A673 (cell line): ENCODE measurements at regions not wholly inside any gene's neighbourhood (a gene's known extent, or its start where the extent isn't known, plus 50 kb on each side); places are given as distances from the start of the nearest gene placed in this dataset.

Experiments used
- BruUV-seq: library from RNA; stranded (reverse); fragments of 400-500 nt; replicated peaks from 2 replicates; lab custom pipeline; 2021; lab: Mats Ljungman, UMichigan
- CTCF ChIA-PET: fragments of 300-600 bp; sonication (Branson Sonifier 250); formaldehyde crosslinking; loops from one replicate; lab custom pipeline; 2022; ENCODE audit warnings: antibody characterized with exemption; lab: Charles Lee
- POLR2A ChIA-PET: fragments of 300-600 bp; sonication (Branson Sonifier 250); formaldehyde crosslinking; loops from one replicate; lab custom pipeline; 2022; ENCODE audit warnings: antibody characterized with exemption; ENCODE audit not compliant: low non-redundant PET; lab: Charles Lee
- DNase-seq: peaks from one replicate; pipeline ENCODE4 v3.0.0-alpha.2; 2015; ENCODE audit warnings: low spot score
- H3K27ac ChIP-seq: fragments of 200-600 bp; sonication (generic); 2 replicates; pipeline ENCODE4 v1.5.1; 2016; ENCODE audit warnings: mixed run types, low read depth, mild to moderate bottlenecking, mixed read lengths, antibody characterized with exemption, low read length; ENCODE audit not compliant: poor library complexity, severe bottlenecking
- H3K27me3 ChIP-seq: fragments of 200-600 bp; sonication (generic); replicated peaks from 2 replicates; pipeline ENCODE4 v1.6.1; 2017; ENCODE audit warnings: mixed run types, low read depth, mild to moderate bottlenecking, mixed read lengths, antibody characterized with exemption, low read length; ENCODE audit not compliant: insufficient read depth, poor library complexity
- H3K36me3 ChIP-seq: fragments of 200-600 bp; sonication (generic); 2 replicates; pipeline ENCODE4 v1.6.1; 2016; ENCODE audit warnings: mixed run types, mild to moderate bottlenecking, mixed read lengths, antibody characterized with exemption, low read length; ENCODE audit not compliant: insufficient read depth, poor library complexity, severe bottlenecking
- H3K4me1 ChIP-seq: fragments of 200-600 bp; sonication (generic); 2 replicates; pipeline ENCODE4 v1.6.1; 2017; ENCODE audit warnings: mixed run types, mild to moderate bottlenecking, mixed read lengths, antibody characterized with exemption, low read length; ENCODE audit not compliant: insufficient read depth, poor library complexity, severe bottlenecking
- H3K4me3 ChIP-seq: fragments of 200-600 bp; sonication (generic); 2 replicates; pipeline ENCODE4 v1.5.1; 2016; ENCODE audit warnings: low read depth, mixed run types, mild to moderate bottlenecking, mixed read lengths, low read length; ENCODE audit not compliant: poor library complexity, severe bottlenecking
- H3K9me3 ChIP-seq: fragments of 200-600 bp; sonication (generic); 2 replicates; pipeline ENCODE4 v1.6.1; 2016; ENCODE audit warnings: mixed run types, low read depth, mild to moderate bottlenecking, mixed read lengths, antibody characterized with exemption, low read length; ENCODE audit not compliant: poor library complexity, severe bottlenecking
- CTCF ChIP-seq: fragments of 300-800, 200-600 bp; sonication (generic); conservative IDR thresholded peaks from 2 replicates; pipeline ENCODE4 v1.5.1; 2017; ENCODE audit warnings: low read depth, mild to moderate bottlenecking, antibody characterized with exemption, low read length, moderate library complexity, mixed read lengths
- EZH2 ChIP-seq: fragments of 200-600 bp; sonication (generic); IDR thresholded peaks from 2 replicates; pipeline ENCODE4 v1.6.1; 2017; ENCODE audit warnings: borderline replicate concordance, low read depth, mild to moderate bottlenecking, mixed read lengths, antibody characterized with exemption, low read length; ENCODE audit not compliant: poor library complexity, severe bottlenecking
- intact Hi-C: fragments of 100-400 bp; cut with micrococcal nuclease; formaldehyde crosslinking; loops from one replicate; pipeline ENCODE4 v1.10.0; 2022; ENCODE audit not compliant: unreplicated experiment

GRCh38 chr20:11426948-11427347 lies 490.7 kb upstream of the BTBD3 start:
- Histone ChIP-seq H3K27me3 (no peaks in the 10 kb centered on the region), H3K36me3 (no peaks in the 10 kb centered on the region), H3K9me3 (no peaks in the 10 kb centered on the region), H3K4me3 (no peak overlapping the region), H3K4me1 (no peaks in the 10 kb centered on the region), H3K27ac (no peak overlapping the region)
- DNase-seq, result no peak
- BruUV-seq, result no TSS peak
- TF ChIP-seq CTCF (no peak), EZH2 (no peak)
- intact Hi-C loops, result no loop called here
- ChIA-PET POLR2A (no interaction called here), CTCF (no interaction called here)

- H3K27me3 ChIP-seq, result no peaks in the 10 kb centered on the region
- H3K36me3 ChIP-seq, result no peaks in the 10 kb centered on the region
- no peak overlapping the region for H3K27ac ChIP-seq
- CTCF ChIA-PET, result no interaction called here
- no peak for DNase-seq
- intact Hi-C loops, result no loop called here
- no TSS peak for BruUV-seq
- TF ChIP-seq CTCF (no peak), EZH2 (no peak)
- H3K4me3 ChIP-seq, result no peak overlapping the region
- H3K9me3 ChIP-seq, result no peaks in the 10 kb centered on the region
- POLR2A ChIA-PET, result no interaction called here
- no peaks in the 10 kb centered on the region for H3K4me1 ChIP-seq
Observed at GRCh38 chr20:11429168-11429567, 488.5 kb upstream of the BTBD3 start.

- no peak overlapping the region for H3K27ac ChIP-seq
- DNase-seq, result no peak
- TF ChIP-seq EZH2, result no peak
- no peak for TF ChIP-seq CTCF
- H3K36me3 ChIP-seq, result no peaks in the 10 kb centered on the region
- ChIA-PET CTCF (no interaction called here), POLR2A (no interaction called here)
- H3K27me3 ChIP-seq, result no peaks in the 10 kb centered on the region
- no peak overlapping the region for H3K4me3 ChIP-seq
- intact Hi-C loops, result no loop called here
- no TSS peak for BruUV-seq
- H3K9me3 ChIP-seq, result no peaks in the 10 kb centered on the region
- H3K4me1 ChIP-seq, result no peaks in the 10 kb centered on the region
Observed at GRCh38 chr20:11429889-11430519, 487.7 kb upstream of the BTBD3 start.
